ENCODE measurements at regions not wholly inside any gene's neighbourhood (a gene's known extent, or its start where the extent isn't known, plus 50 kb on each side); places are given as distances from the start of the nearest gene placed in this dataset.

DNA sequence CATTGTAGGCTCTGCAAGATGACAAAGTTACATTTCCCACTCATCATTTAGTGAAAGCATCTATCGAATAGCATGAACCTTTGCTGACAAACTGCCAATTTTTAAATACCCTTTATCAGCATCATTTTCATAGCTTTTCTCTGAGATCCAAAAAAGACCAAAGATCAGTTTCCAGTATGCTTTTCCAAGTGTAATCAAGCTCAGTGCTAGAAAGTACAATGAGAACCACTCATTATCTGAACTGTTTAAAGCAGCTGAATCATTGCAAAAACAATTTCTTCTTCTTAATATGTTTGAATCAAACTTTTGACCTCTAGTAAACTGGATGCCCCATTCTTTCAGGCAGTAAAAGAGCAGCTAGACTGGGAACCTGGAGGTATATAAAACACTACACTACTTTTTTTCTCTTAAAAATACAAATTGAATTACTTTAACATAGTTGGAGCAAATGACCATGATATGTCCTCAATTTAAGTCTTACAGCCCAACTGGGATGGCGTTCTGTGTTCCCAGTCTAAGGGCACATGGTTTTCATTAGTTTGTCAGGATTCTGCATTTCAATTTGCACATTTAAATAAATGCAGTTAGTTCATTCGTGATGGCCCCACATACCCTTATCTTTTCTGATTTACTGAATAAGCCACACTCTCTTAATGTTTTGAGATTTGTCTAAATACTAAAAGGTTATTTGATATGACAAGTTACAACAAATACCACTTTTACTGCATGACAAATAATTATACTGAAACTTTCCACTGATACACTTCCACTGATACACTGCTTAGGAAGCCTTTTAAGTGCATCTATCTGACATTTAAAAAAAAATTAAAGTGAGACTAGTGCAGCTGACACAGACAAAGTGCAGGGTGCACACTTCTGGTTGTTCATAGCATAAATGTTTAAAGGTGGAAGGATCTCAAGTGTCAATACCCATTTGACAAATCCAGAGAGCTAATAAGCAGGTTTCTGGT lies 146.0 kb upstream of the FRMD4B start:
- no peak for DNase-seq

GRCh38 chr3:69530554-69530953 lies 144.7 kb upstream of the FRMD4B start:
- DNase-seq: no peak

- DNase-seq: no peak
Measured at GRCh38 chr3:69527498-69527897, 141.6 kb upstream of the FRMD4B start.

GRCh38 chr3:69524816-69525215 lies 138.9 kb upstream of the FRMD4B start:
- no peak for DNase-seq

DNA sequence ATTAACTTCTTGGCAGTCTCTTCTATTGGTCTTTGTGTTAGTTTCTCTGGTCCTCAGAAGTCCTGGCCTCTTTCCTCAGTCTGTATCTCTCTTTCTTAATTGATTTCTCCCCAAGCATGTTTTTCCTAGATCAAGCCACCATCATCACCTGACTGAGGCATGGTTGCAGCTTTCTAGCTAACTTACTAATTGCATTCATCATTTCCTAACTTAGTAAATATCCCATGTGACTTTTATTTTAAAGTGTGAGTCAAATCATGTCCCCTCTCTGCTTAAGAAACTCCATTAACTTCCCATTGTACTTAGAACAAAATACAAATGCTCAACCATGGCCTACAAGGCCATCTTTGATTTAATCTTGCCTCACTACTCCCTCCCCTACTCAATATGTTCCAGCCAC lies 135.4 kb upstream of the FRMD4B start:
- no peak for DNase-seq

DNA sequence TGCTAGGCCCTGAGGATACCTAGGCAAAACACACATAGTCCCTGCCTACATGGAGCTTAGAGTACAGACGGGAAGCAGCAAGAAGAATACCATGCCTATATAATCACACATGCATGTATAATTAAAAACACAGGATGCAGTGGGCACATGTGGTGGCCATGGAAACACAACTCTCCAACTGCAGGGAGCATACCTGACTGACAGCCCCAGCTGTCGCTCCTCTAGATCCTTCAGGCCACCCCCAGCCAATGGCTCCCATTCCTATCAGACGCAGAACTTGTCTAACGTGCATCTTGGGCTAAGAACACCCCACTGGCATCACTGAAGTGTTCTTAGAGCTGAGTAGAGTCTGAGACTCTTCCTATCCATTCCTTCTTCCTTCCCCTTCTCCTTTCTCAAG lies 125.5 kb upstream of the FRMD4B start:
- DNase-seq: no peak

GRCh38 chr3:69510481-69511030 lies 124.7 kb upstream of the FRMD4B start:
- DNase-seq: no peak

GRCh38 chr3:69509288-69509687 lies 123.4 kb upstream of the FRMD4B start:
- DNase-seq: no peak

DNA sequence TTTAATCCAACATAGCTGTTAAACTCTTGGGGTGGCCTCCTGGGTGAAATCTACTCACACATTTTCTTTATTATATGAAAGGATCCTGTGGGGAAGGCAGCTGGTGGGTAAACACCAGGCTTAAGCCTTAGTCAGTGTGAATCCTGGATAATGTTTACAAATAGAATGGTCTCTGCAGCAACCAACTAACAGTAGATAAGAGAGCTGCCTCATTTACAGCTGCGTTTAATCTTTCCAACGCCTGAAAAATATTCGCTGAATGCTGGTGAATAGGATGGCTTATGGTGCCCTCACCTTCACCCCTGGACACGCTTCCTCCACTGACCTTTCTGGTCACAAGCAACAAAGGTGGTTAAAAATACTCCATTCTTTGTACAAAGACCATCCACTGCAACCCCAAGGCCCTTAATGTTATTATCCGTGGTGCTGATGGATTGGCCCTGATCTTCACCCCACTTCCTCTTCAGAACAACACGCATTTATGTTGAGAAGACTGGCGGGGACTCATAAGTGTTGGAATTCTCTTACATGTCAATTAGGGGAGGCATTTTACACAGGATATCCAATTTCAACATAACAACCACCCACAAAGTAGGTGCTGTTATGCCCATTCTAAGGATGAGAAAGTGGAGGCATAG lies 120.0 kb upstream of the FRMD4B start:
- DNase-seq: no peak

GRCh38 chr3:69504232-69504631 lies 118.3 kb upstream of the FRMD4B start:
- DNase-seq: no peak

- no peak for DNase-seq
Measured at GRCh38 chr3:69500604-69501003, 114.7 kb upstream of the FRMD4B start.

- no peak for DNase-seq
Measured at GRCh38 chr3:69499899-69500421, 114.1 kb upstream of the FRMD4B start.

GRCh38 chr3:69499422-69499821 lies 113.5 kb upstream of the FRMD4B start:
- no peak for DNase-seq

- no peak for DNase-seq
Measured at GRCh38 chr3:69496856-69497255, 111.0 kb upstream of the FRMD4B start.

- no peak for DNase-seq
Measured at GRCh38 chr3:69494185-69494584, 108.3 kb upstream of the FRMD4B start.

DNA sequence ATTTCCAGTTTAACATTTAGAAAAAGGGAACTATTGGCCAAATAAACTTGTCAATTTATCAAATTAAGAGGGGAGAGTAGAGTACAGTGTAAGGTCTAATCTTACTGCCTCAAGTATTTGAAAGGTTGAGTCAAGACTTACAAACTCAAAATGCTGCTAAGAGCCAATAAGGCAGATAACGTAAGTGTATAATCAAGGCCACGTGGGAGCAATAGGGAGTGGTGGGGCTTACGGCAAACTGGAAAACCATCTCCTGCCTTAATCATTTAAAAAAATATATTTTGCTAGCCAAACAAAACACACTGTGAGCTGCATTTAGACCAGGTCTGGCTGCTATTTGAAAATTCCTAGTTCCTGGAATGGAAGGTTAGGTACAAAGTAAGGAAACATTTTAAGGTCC lies 107.3 kb upstream of the FRMD4B start:
- DNase-seq: no peak

- no peak for DNase-seq
Measured at GRCh38 chr3:69491975-69492374, 106.1 kb upstream of the FRMD4B start.

DNA sequence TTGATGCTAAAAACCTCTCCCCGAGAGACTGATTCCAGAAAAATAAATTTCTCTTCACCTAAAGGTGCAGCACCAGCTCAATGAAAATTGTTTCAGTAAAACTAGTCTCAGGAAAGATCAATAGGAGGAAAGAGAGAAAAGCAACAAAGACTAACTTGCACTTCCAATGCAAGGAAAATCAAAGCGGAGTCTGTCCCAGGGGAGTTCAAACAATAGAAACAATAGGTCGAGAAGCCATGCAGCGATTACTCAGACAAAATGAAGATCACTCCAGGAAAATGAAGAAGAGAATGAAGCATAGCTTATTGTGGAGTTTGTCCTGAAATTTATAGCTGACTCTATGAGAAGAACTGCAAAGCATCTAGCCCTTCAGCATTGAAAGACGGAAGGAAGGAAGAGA lies 105.1 kb upstream of the FRMD4B start:
- no peak for DNase-seq

DNA sequence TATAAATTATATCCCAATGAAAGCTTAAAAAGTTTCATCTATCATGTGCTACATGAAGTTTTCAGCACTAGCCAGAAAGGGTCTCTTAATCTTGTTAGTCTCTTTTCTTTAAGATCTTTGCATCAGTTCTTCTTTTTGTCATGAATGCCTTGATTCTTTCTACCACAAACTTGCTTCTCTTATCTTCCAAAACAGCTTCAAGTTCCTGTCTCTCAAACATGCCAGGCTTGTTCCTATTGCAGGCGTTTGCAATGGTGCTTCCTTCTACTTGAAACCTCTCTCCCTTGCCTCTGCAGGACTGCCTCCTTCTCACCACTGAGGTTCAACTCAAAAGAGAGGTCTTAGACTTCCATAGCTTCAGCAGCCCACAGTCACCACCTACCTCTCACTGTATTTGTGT lies 104.3 kb upstream of the FRMD4B start:
- no peak for DNase-seq

DNA sequence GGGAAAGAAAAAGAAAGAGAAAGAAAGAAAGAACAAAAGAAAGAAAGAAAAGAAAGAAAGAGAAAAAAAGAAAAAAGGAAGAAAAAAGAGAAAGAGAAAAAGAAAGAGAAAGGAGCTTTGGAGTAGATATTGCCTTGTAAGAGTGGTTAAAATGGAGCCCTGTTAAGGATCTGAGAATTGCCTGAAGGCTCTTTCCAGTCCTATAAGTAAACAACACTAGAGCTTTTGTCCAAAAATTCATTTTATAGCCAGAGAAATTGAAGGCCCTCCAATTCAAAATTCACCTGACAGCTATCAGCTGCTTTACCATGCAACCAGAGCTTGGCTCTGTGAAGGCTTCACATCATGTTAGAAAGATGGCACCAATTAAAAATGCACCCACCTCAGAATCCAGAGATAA lies 102.1 kb upstream of the FRMD4B start:
- no peak for DNase-seq

- DNase-seq: no peak
Measured at GRCh38 chr3:69485489-69485888, 99.6 kb upstream of the FRMD4B start.

- DNase-seq: no peak
Measured at GRCh38 chr3:69484507-69485393, 98.9 kb upstream of the FRMD4B start.

GRCh38 chr3:69483449-69483848 lies 97.6 kb upstream of the FRMD4B start:
- no peak for DNase-seq
